ENCODE measurements at regions not wholly inside any gene's neighbourhood (a gene's known extent, or its start where the extent isn't known, plus 50 kb on each side); places are given as distances from the start of the nearest gene placed in this dataset.
"Not testable (repeated sequence)": the region's sequence is repeated elsewhere in the genome, so short reads cannot be mapped to it uniquely, and the experiment has no call there.

- DNase-seq (ENCODE audit: low read depth): no peak
- H3K4me3 ChIP-seq (ENCODE audit: low read depth, low read length): no peak overlapping the region
These were observed 57.6 kb downstream of the JRKL start for GRCh38 chr11:96447208-96448110.

DNA sequence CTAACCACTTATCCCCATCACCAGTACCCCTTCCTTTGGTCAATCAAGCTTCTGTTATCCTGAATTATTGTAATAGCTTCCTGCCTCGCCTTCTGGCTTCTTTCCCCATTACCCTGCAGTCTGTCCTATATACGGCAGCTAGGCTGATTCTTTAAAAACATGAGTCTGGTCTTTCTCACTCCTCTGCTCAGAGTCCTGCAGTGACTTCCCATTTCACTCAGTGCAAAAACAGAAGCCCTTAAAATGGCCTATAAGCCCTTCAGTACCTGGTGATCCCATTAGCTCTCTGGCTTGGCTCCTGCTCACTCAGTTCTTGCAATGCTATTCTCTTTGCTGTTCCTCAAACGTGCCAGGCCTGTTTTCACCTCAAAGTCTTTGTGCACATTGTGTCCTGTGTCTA, 58.4 kb downstream of the JRKL start:
- DNase-seq (ENCODE audit: low read depth): no peak
- no peak overlapping the region for H3K4me3 ChIP-seq (ENCODE audit: low read depth, low read length)

- no peak overlapping the region for H3K4me3 ChIP-seq (ENCODE audit: low read depth, low read length)
- no peak for DNase-seq (ENCODE audit: low read depth)
These were observed 66.3 kb downstream of the JRKL start for GRCh38 chr11:96456111-96456510.

- H3K4me3 ChIP-seq (ENCODE audit: low read depth, low read length): no peak overlapping the region
These were observed 69.9 kb downstream of the JRKL start for GRCh38 chr11:96459751-96460150.

GRCh38 chr11:96461871-96462270, 72.1 kb downstream of the JRKL start:
- no peak for DNase-seq (ENCODE audit: low read depth)
- no peak overlapping the region for H3K4me3 ChIP-seq (ENCODE audit: low read depth, low read length)

More at GRCh38 chr11:96459751-96460150, 69.9 kb downstream of the JRKL start:
- DNase-seq (ENCODE audit: low read depth): no peak

DNA sequence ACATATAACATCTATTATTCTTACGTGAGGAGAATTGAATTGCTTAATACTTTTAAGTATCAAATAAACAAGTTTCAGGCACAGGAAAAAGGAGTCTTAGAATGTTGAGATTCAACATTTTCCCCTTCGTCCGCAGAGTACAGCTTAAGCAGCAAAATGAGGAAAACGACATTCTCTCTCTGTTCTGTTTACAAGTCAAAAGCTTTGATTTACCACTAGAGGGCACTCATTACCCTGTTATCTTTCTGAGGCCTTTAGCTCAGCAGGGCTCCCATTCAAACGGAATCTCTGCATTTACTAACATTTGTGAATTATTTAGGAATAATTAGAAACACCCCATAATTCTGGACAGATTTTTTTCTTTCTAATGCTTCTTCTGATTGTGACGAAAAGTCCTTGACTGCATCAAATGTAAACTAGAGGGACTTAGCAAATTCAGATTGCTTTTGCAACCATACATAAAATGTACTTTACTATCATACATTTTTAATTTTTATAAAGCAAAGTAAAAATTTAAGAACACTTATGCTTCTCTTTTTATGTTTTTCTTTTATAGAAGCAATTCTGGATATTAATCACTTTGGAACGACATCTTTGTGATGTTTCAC, 75.0 kb downstream of the JRKL start:
- DNase-seq (ENCODE audit: low read depth): peak; percentile 38

GRCh38 chr11:96465512-96465911, 75.7 kb downstream of the JRKL start:
- no peak overlapping the region for H3K4me3 ChIP-seq (ENCODE audit: low read depth, low read length)
- no peak for DNase-seq (ENCODE audit: low read depth)

More for the DNA sequence above, 75.0 kb downstream of the JRKL start:
- H3K4me3 ChIP-seq (ENCODE audit: low read depth, low read length): no peak overlapping the region

GRCh38 chr11:96466607-96467006, 76.8 kb downstream of the JRKL start:
- no peak for DNase-seq (ENCODE audit: low read depth)

DNA sequence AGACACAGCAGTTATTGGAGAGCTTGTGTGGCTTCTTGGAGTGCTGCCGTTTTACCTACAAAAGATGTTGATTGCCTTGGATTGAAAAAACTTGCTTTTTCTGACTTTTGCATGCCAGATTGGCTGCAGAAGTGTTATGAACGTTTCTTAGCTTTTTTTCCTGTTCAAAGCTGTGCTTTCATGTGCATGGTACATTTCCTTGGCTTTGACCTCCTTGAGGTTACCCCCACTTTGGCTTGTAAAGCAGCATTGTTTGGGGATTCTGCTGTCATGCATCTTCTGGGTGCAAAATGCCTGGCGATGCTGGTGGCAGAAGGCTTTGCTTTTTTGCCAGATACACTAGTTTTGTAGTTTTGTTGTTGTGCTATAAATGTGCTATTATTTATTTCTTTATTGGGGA, 80.0 kb downstream of the JRKL start:
- no peak for DNase-seq (ENCODE audit: low read depth)
- no peak overlapping the region for H3K4me3 ChIP-seq (ENCODE audit: low read depth, low read length)

More at GRCh38 chr11:96466607-96467006, 76.8 kb downstream of the JRKL start:
- no peak overlapping the region for H3K4me3 ChIP-seq (ENCODE audit: low read depth, low read length)

GRCh38 chr11:96470521-96470920, 80.7 kb downstream of the JRKL start:
- no peak overlapping the region for H3K4me3 ChIP-seq (ENCODE audit: low read depth, low read length)
- DNase-seq (ENCODE audit: low read depth): no peak

GRCh38 chr11:96472085-96472484, 82.3 kb downstream of the JRKL start:
- H3K4me3 ChIP-seq (ENCODE audit: low read depth, low read length): no peak overlapping the region
- no peak for DNase-seq (ENCODE audit: low read depth)

- no peak overlapping the region for H3K4me3 ChIP-seq (ENCODE audit: low read depth, low read length)
- no peak for DNase-seq (ENCODE audit: low read depth)
These were observed 84.5 kb downstream of the JRKL start for GRCh38 chr11:96474263-96474662.

GRCh38 chr11:96481204-96481603, 91.4 kb downstream of the JRKL start:
- DNase-seq (ENCODE audit: low read depth): no peak
- no peak overlapping the region for H3K4me3 ChIP-seq (ENCODE audit: low read depth, low read length)

DNA sequence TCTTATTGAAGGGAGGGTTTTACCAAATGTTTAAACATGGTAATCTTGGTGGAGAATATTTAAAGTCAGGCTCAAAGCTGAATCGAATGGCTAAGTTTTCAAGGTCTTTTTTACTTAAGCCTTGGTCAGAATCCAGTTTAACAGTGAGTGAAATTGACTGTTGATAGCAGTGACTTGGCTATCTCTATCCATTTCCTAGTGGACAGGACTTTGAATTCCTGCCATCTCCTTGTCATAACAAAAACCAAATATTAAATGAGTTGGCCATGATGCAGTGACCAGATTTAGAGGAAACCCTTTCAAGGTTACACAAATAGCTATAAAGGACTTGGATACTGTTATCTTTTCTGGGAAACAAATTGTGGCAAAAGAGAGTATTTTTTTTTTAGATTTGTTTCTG, 92.0 kb downstream of the JRKL start:
- no peak for DNase-seq (ENCODE audit: low read depth)
- no peak overlapping the region for H3K4me3 ChIP-seq (ENCODE audit: low read depth, low read length)

GRCh38 chr11:96482193-96482592, 92.4 kb downstream of the JRKL start:
- DNase-seq (ENCODE audit: low read depth): no peak
- no peak overlapping the region for H3K4me3 ChIP-seq (ENCODE audit: low read depth, low read length)

DNA sequence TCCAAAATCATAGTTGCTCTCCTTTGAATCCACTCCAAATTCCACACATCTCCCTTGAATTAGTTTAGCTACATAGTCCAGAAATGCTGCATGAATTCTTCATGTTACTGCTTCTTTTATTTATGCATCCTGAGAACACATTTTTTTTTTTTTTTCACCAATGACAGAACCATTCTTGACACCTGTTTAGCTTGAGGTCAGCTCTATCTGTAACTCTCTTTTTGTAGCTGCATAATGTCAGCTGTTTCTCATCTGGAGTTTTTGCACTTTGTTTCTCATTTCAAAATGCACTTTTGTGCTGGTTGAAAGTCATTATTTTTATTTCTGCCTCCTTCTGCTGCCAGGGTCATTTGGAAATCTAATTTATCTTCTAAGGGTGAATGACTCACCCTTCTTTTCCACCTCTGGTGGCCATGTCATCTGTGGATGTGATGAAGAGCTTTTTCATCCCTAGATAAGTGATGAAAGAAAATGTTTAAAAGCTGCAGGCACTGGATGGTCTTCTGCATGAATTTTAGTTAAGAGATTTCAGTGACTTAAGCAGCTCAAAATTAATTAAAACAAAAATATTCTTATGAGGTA, 93.7 kb downstream of the JRKL start:
- DNase-seq (ENCODE audit: low read depth): no peak

GRCh38 chr11:96484361-96484760, 94.5 kb downstream of the JRKL start:
- no peak overlapping the region for H3K4me3 ChIP-seq (ENCODE audit: low read depth, low read length)
- DNase-seq (ENCODE audit: low read depth): no peak

More for the DNA sequence above, 93.7 kb downstream of the JRKL start:
- H3K4me3 ChIP-seq (ENCODE audit: low read depth, low read length): no peak overlapping the region

GRCh38 chr11:96486890-96487611, 97.2 kb downstream of the JRKL start:
- DNase-seq (ENCODE audit: low read depth): peak; percentile 8
- H3K4me3 ChIP-seq (ENCODE audit: low read depth, low read length): no peak overlapping the region

GRCh38 chr11:96488911-96489310, 99.1 kb downstream of the JRKL start:
- not testable (repeated sequence) for DNase-seq (ENCODE audit: low read depth); H3K4me3 ChIP-seq (ENCODE audit: low read depth, low read length)

DNA sequence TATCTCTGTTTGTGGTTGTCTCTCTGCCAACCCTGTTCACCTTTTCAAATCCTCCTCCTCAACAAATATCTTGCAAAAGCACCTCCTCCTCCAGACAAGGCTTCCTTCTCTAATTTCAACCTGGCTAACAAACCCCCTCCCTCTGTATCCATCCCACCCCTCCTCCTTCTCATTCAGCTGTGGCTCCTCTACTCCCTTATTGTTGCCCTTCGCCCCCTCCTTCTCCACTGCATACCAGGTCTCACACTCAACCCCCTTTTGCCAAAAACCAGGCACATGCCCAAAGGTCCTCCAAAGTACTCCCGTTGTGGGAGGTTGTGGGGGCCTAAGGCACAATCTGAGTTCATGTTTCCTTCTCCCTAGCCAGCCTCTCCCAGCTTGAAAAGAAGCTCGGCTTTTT, 110.6 kb downstream of the JRKL start:
- no peak overlapping the region for H3K4me3 ChIP-seq (ENCODE audit: low read depth, low read length)
- DNase-seq (ENCODE audit: low read depth): no peak
